ENCODE measurements at regions not wholly inside any gene's neighbourhood (a gene's known extent, or its start where the extent isn't known, plus 50 kb on each side); places are given as distances from the start of the nearest gene placed in this dataset.

DNA sequence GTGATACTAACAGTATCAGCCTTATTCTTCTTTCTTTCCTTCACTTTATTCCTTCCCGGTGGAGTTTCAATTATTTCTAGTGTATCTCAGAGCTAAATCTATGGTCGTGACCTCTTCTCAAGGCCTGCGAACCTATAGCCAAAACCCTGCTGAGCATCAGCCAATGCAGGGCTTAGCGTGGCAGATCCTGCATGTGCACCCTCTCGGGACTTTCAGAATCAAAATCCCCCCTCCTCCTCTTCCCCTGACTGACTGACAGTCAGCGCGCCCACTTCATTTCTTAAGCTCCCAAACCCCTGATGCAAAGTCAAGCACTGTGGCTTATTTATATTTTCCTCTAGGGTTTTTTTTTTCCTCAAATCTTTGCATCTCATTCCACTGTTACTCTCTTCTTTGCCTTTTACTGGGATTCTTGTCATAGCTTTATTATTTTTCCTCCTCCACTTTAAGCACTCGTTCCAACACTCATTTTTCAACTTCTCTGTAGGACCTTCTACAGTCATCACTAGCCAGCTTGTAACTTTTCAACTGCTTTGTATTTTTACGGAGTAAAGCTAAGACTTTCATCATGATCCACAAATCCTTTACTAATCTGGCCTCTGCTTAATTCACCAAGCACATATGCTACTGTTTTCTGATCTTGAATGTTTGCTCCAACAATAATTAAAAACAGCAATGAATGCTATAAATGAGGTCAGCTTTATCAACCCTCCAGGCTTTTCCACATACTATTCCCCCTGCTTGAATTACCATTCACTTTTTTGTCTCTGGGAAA, 896.5 kb upstream of the PIK3C3 start:
- TF ChIP-seq POLR2A (IDR thresholded peaks at IDR 0.05) (no peak), CTCF (IDR thresholded peaks at IDR 0.05) (no peak), EP300 (IDR thresholded peaks at IDR 0.05) (no peak)
